Pons (tissue), 1 donor: ENCODE measurements at regions not wholly inside any gene's neighbourhood (a gene's known extent, or its start where the extent isn't known, plus 50 kb on each side); places are given as distances from the start of the nearest gene placed in this dataset.

ENCODE experiments used
- DNase-seq: peaks from one replicate; pipeline ENCODE4 v3.0.0-alpha.2; 2016; ENCODE audit warnings: low spot score

GRCh38 chr5:165559645-165560044 is 2054.2 kb downstream of the MAT2B start:
- no peak for DNase-seq

- peak; percentile 13 for DNase-seq
Measured at GRCh38 chr5:165560648-165561047, 2055.2 kb downstream of the MAT2B start.

- no peak for DNase-seq
Measured at GRCh38 chr5:165565911-165566310, 2060.5 kb downstream of the MAT2B start.

GRCh38 chr5:165569551-165569950 is 2064.1 kb downstream of the MAT2B start:
- DNase-seq, result no peak

GRCh38 chr5:165573445-165573844 is 2068.0 kb downstream of the MAT2B start:
- DNase-seq, result no peak

GRCh38 chr5:165574100-165574499 is 2068.7 kb downstream of the MAT2B start:
- DNase-seq, result no peak

GRCh38 chr5:165576678-165577275 is 2071.4 kb downstream of the MAT2B start:
- no peak for DNase-seq

- DNase-seq, result no peak
Measured at GRCh38 chr5:165579911-165580310, 2074.5 kb downstream of the MAT2B start.

GRCh38 chr5:165594693-165595092 is 2089.3 kb downstream of the MAT2B start:
- no peak for DNase-seq

GRCh38 chr5:165602529-165602928 is 2097.1 kb downstream of the MAT2B start:
- DNase-seq, result no peak

- no peak for DNase-seq
Measured at GRCh38 chr5:165607026-165607425, 2101.6 kb downstream of the MAT2B start.

- DNase-seq, result no peak
Measured at GRCh38 chr5:165609871-165610270, 2104.5 kb downstream of the MAT2B start.

GRCh38 chr5:165616490-165617405 is 2111.3 kb downstream of the MAT2B start:
- DNase-seq, result peak; percentile 13

- DNase-seq, result no peak
Measured at GRCh38 chr5:165617491-165617890, 2112.1 kb downstream of the MAT2B start.

- peak; percentile 46 for DNase-seq
Measured at GRCh38 chr5:165620394-165620793, 2115.0 kb downstream of the MAT2B start.

GRCh38 chr5:165622864-165623536 is 2117.6 kb downstream of the MAT2B start:
- DNase-seq, result no peak

GRCh38 chr5:165624166-165624946 is 2118.9 kb downstream of the MAT2B start:
- DNase-seq, result no peak

- no peak for DNase-seq
Measured at GRCh38 chr5:165626161-165626560, 2120.7 kb downstream of the MAT2B start.

- DNase-seq, result no peak
Measured at GRCh38 chr5:165627548-165628170, 2122.2 kb downstream of the MAT2B start.

- DNase-seq, result peak; percentile 87
Measured at GRCh38 chr5:165630261-165630778, 2124.9 kb downstream of the MAT2B start.

GRCh38 chr5:165631235-165631634 is 2125.8 kb downstream of the MAT2B start:
- no peak for DNase-seq
